ENCODE measurements at regions not wholly inside any gene's neighbourhood (a gene's known extent, or its start where the extent isn't known, plus 50 kb on each side); places are given as distances from the start of the nearest gene placed in this dataset.

GRCh38 chr13:89862691-89863036 lies 1484.8 kb upstream of the MIR17HG start:
- TF ChIP-seq YY1 (IDR thresholded peaks at IDR 0.05; ENCODE audit: insufficient read depth, insufficient read length) (no peak), ZNF274 (IDR thresholded peaks at IDR 0.05; ENCODE audit: low read depth, low read length) (no peak)
